GM18870 (cell line): ENCODE measurements at regions not wholly inside any gene's neighbourhood (a gene's known extent, or its start where the extent isn't known, plus 50 kb on each side); places are given as distances from the start of the nearest gene placed in this dataset.
A peak's percentile ranks its signal among the peaks of the same experiment; 100 is the strongest.
"Not testable (repeated sequence)": the region's sequence is repeated elsewhere in the genome, so short reads cannot be mapped to it uniquely, and the experiment has no call there.

Experiments used
- ATAC-seq: cut with Tn5 transposase; IDR thresholded peaks from one replicate; pipeline ENCODE4 v1.9.1; 2021; ENCODE audit warnings: moderate library complexity; ENCODE audit not compliant: unreplicated experiment

GRCh38 chr3:189375532-189375931, 203.8 kb downstream of the TPRG1 start:
- ATAC-seq, result no peak

GRCh38 chr3:189383630-189384029, 211.9 kb downstream of the TPRG1 start:
- ATAC-seq, result no peak

- ATAC-seq, result not testable (repeated sequence)
These were observed 214.1 kb downstream of the TPRG1 start for GRCh38 chr3:189385880-189386279.

GRCh38 chr3:189386739-189387138, 215.0 kb downstream of the TPRG1 start:
- no peak for ATAC-seq

- ATAC-seq, result no peak
These were observed 217.6 kb downstream of the TPRG1 start for GRCh38 chr3:189389346-189389745.

GRCh38 chr3:189393598-189393997, 221.8 kb downstream of the TPRG1 start:
- ATAC-seq, result no peak

- ATAC-seq, result peak; percentile 93
These were observed 222.9 kb downstream of the TPRG1 start for GRCh38 chr3:189394599-189395121.

- no peak for ATAC-seq
These were observed 224.1 kb downstream of the TPRG1 start for GRCh38 chr3:189395825-189396224.

GRCh38 chr3:189398656-189399055, 226.9 kb downstream of the TPRG1 start:
- ATAC-seq, result no peak

GRCh38 chr3:189401196-189401595, 229.4 kb downstream of the TPRG1 start:
- ATAC-seq, result no peak

- ATAC-seq, result no peak
These were observed 228.0 kb upstream of the TP63 start for GRCh38 chr3:189403194-189403593.

GRCh38 chr3:189404024-189404423, 227.2 kb upstream of the TP63 start:
- ATAC-seq, result no peak

- ATAC-seq, result peak; percentile 60
These were observed 226.2 kb upstream of the TP63 start for GRCh38 chr3:189404797-189405484.

GRCh38 chr3:189406148-189406547, 225.0 kb upstream of the TP63 start:
- ATAC-seq, result no peak

GRCh38 chr3:189410522-189410921, 220.7 kb upstream of the TP63 start:
- no peak for ATAC-seq

- no peak for ATAC-seq
These were observed 212.2 kb upstream of the TP63 start for GRCh38 chr3:189419038-189419437.

- no peak for ATAC-seq
These were observed 211.5 kb upstream of the TP63 start for GRCh38 chr3:189419683-189420082.

- ATAC-seq, result no peak
These were observed 206.3 kb upstream of the TP63 start for GRCh38 chr3:189424922-189425321.

- no peak for ATAC-seq
These were observed 202.2 kb upstream of the TP63 start for GRCh38 chr3:189429019-189429418.

GRCh38 chr3:189430166-189430565, 201.0 kb upstream of the TP63 start:
- ATAC-seq, result no peak

- not testable (repeated sequence) for ATAC-seq
These were observed 188.9 kb upstream of the TP63 start for GRCh38 chr3:189442257-189442656.

GRCh38 chr3:189446959-189447560, 184.1 kb upstream of the TP63 start:
- ATAC-seq, result no peak

GRCh38 chr3:189449084-189449483, 182.1 kb upstream of the TP63 start:
- no peak for ATAC-seq
